ENCODE measurements at regions not wholly inside any gene's neighbourhood (a gene's known extent, or its start where the extent isn't known, plus 50 kb on each side); places are given as distances from the start of the nearest gene placed in this dataset.

DNA sequence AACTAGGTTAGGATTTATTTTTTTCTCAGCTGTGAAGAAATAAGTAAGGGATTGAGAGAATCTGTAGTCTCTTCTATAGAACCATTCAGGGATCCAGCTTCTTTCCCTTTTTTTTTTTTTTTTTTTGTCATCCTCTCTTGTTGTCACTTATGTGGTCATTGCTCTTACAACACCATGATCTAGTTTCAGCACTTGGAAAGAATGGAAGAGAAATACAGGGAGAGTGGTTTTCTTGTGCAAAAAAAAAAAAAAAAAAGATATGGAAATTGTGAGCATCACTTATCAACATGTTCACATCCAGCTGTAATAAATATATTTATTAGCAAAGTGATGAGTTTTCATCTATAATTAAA, 599.3 kb downstream of the SLC6A15 start:
- no peaks in the 10 kb centered on the region for H3K36me3 ChIP-seq
- no peak for TF ChIP-seq CTCF (IDR thresholded peaks at IDR 0.05)
- TF ChIP-seq EP300 (IDR thresholded peaks at IDR 0.05), result no peak
- no peak for TF ChIP-seq POLR2A (IDR thresholded peaks at IDR 0.05)
- no peak for TF ChIP-seq POLR2AphosphoS5 (IDR thresholded peaks at IDR 0.05)
- no peak for DNase-seq
- H3K27me3 ChIP-seq, result no peaks in the 10 kb centered on the region
- no peaks in the 10 kb centered on the region for H3K9me3 ChIP-seq
- H3K4me1 ChIP-seq, result no peaks in the 10 kb centered on the region
- intact Hi-C loops (cut with DNase I), result no loop called here
- H3K27ac ChIP-seq, result no peak overlapping the region
- no peak overlapping the region for H3K4me3 ChIP-seq

- TF ChIP-seq POLR2AphosphoS5 (IDR thresholded peaks at IDR 0.05), result no peak
- TF ChIP-seq EP300 (IDR thresholded peaks at IDR 0.05), result no peak
- no peak for TF ChIP-seq POLR2A (IDR thresholded peaks at IDR 0.05)
- no peak for TF ChIP-seq CTCF (IDR thresholded peaks at IDR 0.05)
- no peaks in the 10 kb centered on the region for H3K4me1 ChIP-seq
- H3K9me3 ChIP-seq, result no peaks in the 10 kb centered on the region
- no peak overlapping the region for H3K4me3 ChIP-seq
- DNase-seq, result no peak
- H3K36me3 ChIP-seq, result no peaks in the 10 kb centered on the region
- H3K27me3 ChIP-seq, result no peaks in the 10 kb centered on the region
- WGBS, 2 donors, result 76 to 88% methylated on average over 1 of the region's 1 CpG
- intact Hi-C loops (cut with DNase I), result no loop called here
- no peak overlapping the region for H3K27ac ChIP-seq
These were observed 604.4 kb downstream of the SLC6A15 start for GRCh38 chr12:84308211-84308610.

DNA sequence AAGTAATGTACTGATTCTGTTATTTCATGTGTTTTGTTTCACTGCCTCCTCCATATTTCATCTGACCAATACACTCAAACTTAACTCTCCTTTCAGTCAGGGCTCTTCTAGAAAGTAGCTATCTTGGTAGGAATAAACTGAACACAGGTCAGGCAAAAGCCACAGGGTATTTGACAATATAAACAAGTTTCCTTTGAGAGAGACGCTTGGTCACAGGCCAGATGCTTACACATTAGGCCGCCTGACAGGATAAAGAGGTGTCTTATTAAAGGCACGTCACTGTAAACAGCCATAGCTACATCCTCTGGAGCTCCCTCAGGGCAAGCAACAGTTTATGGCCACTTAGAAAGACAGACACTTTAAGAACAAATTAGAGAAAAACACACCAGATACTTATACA, 607.5 kb downstream of the SLC6A15 start:
- no peaks in the 10 kb centered on the region for H3K4me1 ChIP-seq
- H3K4me3 ChIP-seq, result no peak overlapping the region
- H3K36me3 ChIP-seq, result no peaks in the 10 kb centered on the region
- H3K27me3 ChIP-seq, result no peaks in the 10 kb centered on the region
- TF ChIP-seq POLR2A (IDR thresholded peaks at IDR 0.05), result no peak
- TF ChIP-seq CTCF (IDR thresholded peaks at IDR 0.05), result no peak
- no peak for TF ChIP-seq EP300 (IDR thresholded peaks at IDR 0.05)
- no peak for TF ChIP-seq POLR2AphosphoS5 (IDR thresholded peaks at IDR 0.05)
- no peaks in the 10 kb centered on the region for H3K9me3 ChIP-seq
- 54 to 62% methylated on average over 3 of the region's 3 CpGs for WGBS, 2 donors
- intact Hi-C loops (cut with DNase I), result no loop called here
- H3K27ac ChIP-seq, result no peak overlapping the region
- DNase-seq, result no peak

- H3K4me1 ChIP-seq, result no peaks in the 10 kb centered on the region
- no peak for DNase-seq
- H3K27ac ChIP-seq, result no peak overlapping the region
- intact Hi-C loops (cut with DNase I), result no loop called here
- peaks cover 0 to 5% (median 0%) of the 10 kb centered on the region in 4 donors for H3K9me3 ChIP-seq
- WGBS, 2 donors, result 35 to 57% methylated on average over 2 of the region's 2 CpGs
- no peaks in the 10 kb centered on the region for H3K36me3 ChIP-seq
- no peaks in the 10 kb centered on the region for H3K27me3 ChIP-seq
- TF ChIP-seq EP300 (IDR thresholded peaks at IDR 0.05) (no peak), CTCF (IDR thresholded peaks at IDR 0.05) (no peak), POLR2AphosphoS5 (IDR thresholded peaks at IDR 0.05) (no peak), POLR2A (IDR thresholded peaks at IDR 0.05) (no peak)
- no peak overlapping the region for H3K4me3 ChIP-seq
These were observed 618.4 kb downstream of the SLC6A15 start for GRCh38 chr12:84294246-84294645.

DNA sequence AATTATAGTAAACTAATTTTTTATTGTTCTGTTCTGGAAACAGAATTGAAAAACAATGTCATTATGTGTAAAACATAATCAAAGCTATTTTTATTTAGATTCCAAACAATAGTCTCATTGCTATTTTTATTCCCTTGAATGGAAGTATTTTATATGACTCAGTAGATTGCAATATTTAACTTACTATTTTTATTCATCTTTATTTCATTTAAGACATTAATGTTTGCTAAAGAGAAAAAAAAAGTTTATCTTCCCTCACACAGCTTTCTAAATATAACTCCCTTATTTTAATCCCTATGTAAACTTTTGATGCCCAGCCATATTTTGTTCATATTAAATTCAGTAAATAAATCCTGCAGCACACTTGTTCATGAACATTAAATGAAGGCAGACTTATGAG, 622.4 kb downstream of the SLC6A15 start:
- Histone ChIP-seq H3K4me3 (no peak overlapping the region), H3K27ac (no peak overlapping the region), H3K4me1 (no peaks in the 10 kb centered on the region), H3K36me3 (no peaks in the 10 kb centered on the region), H3K9me3 (no peaks in the 10 kb centered on the region), H3K27me3 (no peaks in the 10 kb centered on the region)
- no peak for DNase-seq
- TF ChIP-seq POLR2AphosphoS5 (IDR thresholded peaks at IDR 0.05) (no peak), CTCF (IDR thresholded peaks at IDR 0.05) (no peak), POLR2A (IDR thresholded peaks at IDR 0.05) (no peak), EP300 (IDR thresholded peaks at IDR 0.05) (no peak)
- intact Hi-C loops (cut with DNase I), result no loop called here

Data from sigmoid colon (tissue), 6 donors.